ENCODE measurements at regions not wholly inside any gene's neighbourhood (a gene's known extent, or its start where the extent isn't known, plus 50 kb on each side); places are given as distances from the start of the nearest gene placed in this dataset.

- DNase-seq = no peak
- no peak overlapping the region for H3K4ac ChIP-seq (ENCODE audit: low read depth, low read length)
- Mint-ChIP-seq H3K27ac (no peak overlapping the region), H3K27me3 (ENCODE audit: low read depth) (no peaks in the 10 kb centered on the region), H3K36me3 (ENCODE audit: insufficient read depth in 1 of 3, low read depth in 3 of 3) (no peaks in the 10 kb centered on the region), H3K4me3 (no peak overlapping the region), H3K9me3 (no peaks in the 10 kb centered on the region), H3K4me1 (peaks cover 0 to 4% of the 10 kb centered on the region in 2 experiments; a peak in 1 of 4 replicates)
- H3K18ac ChIP-seq (ENCODE audit: insufficient read length, low read depth, low read length) = no peak overlapping the region
- H3K9ac ChIP-seq (ENCODE audit: extremely low read depth, insufficient read length, low read length) = no peak overlapping the region
- no peaks in the 10 kb centered on the region for H4K20me1 ChIP-seq (ENCODE audit: control insufficient read depth, insufficient read depth, insufficient read length)
- no peaks in the 10 kb centered on the region for H3K27me3 ChIP-seq (ENCODE audit: insufficient read depth, low read length)
- no peak overlapping the region for H4K5ac ChIP-seq (ENCODE audit: insufficient read length, low read depth, low read length)
- H3K14ac ChIP-seq (ENCODE audit: insufficient read depth, low read length) = no peak overlapping the region
- H2AK5ac ChIP-seq (ENCODE audit: insufficient read length, low read length) = no peak overlapping the region
- no peak for TF ChIP-seq CTCF (conservative IDR thresholded peaks at IDR 0.05)
- H3K79me2 ChIP-seq (ENCODE audit: insufficient read depth, low read length) = no peaks in the 10 kb centered on the region
- no peak overlapping the region for H2BK15ac ChIP-seq (ENCODE audit: low read depth, low read length)
- H2AFZ ChIP-seq (ENCODE audit: low read length) = no peak overlapping the region
- no peak overlapping the region for H3K23ac ChIP-seq (ENCODE audit: insufficient read length, low read depth, low read length)
- H3T11ph ChIP-seq (ENCODE audit: low read length) = no peak overlapping the region
- no peak overlapping the region for H4K91ac ChIP-seq (ENCODE audit: insufficient read length, low read depth, low read length)
- H2BK120ac ChIP-seq (ENCODE audit: low read depth, low read length, poor library complexity, severe bottlenecking) = no peak overlapping the region
- H3K79me1 ChIP-seq (ENCODE audit: insufficient read depth, low read depth, low read length, poor library complexity, severe bottlenecking) = no peaks in the 10 kb centered on the region
- no peak overlapping the region for H2BK5ac ChIP-seq (ENCODE audit: insufficient read length, low read length)
- no peak overlapping the region for H2BK12ac ChIP-seq (ENCODE audit: insufficient read length, low read depth, low read length)
- no CpG with 5 or more reads among the region's 1 CpG for WGBS (ENCODE audit: extremely low coverage, insufficient read length, low lambda C conversion rate)
- no peak overlapping the region for H3K27ac ChIP-seq (ENCODE audit: insufficient read length, low read depth, low read length)
- no peak overlapping the region for H3K56ac ChIP-seq (ENCODE audit: insufficient read length, low read depth, low read length)
- no peak overlapping the region for H2BK20ac ChIP-seq (ENCODE audit: low read depth, low read length, poor library complexity, severe bottlenecking)
- H3K4me2 ChIP-seq (ENCODE audit: insufficient read depth, insufficient read length, low read length) = no peak overlapping the region
- H3K9me3 ChIP-seq (ENCODE audit: control insufficient read depth, low read depth, low read length) = no peaks in the 10 kb centered on the region
- H4K8ac ChIP-seq (replicated peaks; ENCODE audit: insufficient read length, low read depth, low read length) = no peak overlapping the region
- no peaks in the 10 kb centered on the region for H3K23me2 ChIP-seq (ENCODE audit: insufficient read length, low read depth, low read length, poor library complexity, severe bottlenecking)
- H3K4me1 ChIP-seq (ENCODE audit: insufficient read depth, low read length) = no peaks in the 10 kb centered on the region
Measured at GRCh38 chr3:74036568-74036967, 411.8 kb upstream of the PDZRN3 start.

Data from H9 (cell line).